SJCRH30 (cell line): ENCODE measurements at regions not wholly inside any gene's neighbourhood (a gene's known extent, or its start where the extent isn't known, plus 50 kb on each side); places are given as distances from the start of the nearest gene placed in this dataset.
"Not testable (repeated sequence)": the region's sequence is repeated elsewhere in the genome, so short reads cannot be mapped to it uniquely, and the experiment has no call there.

Experiments used
- DNase-seq, 2 experiments: peaks; one replicate each; pipeline ENCODE4 v3.0.0-alpha.2; 2015 to 2020
- H3K27ac ChIP-seq: fragments of 250-450 bp; sonication (Bioruptor Pico); 2 replicates; pipeline ENCODE4 v1.5.1; 2020; ENCODE audit warnings: mild to moderate bottlenecking, moderate library complexity
- H3K27me3 ChIP-seq: fragments of 250-450 bp; sonication (Bioruptor Pico); 2 replicates; pipeline ENCODE4 v1.5.1; 2020; ENCODE audit warnings: mild to moderate bottlenecking, moderate library complexity
- H3K36me3 ChIP-seq: fragments of 250-450 bp; sonication (Bioruptor Pico); 2 replicates; pipeline ENCODE4 v1.5.1; 2020; ENCODE audit warnings: mild to moderate bottlenecking, moderate library complexity
- H3K4me1 ChIP-seq: fragments of 250-450 bp; sonication (Bioruptor Pico); 2 replicates; pipeline ENCODE4 v1.5.1; 2020; ENCODE audit warnings: mild to moderate bottlenecking, moderate library complexity
- H3K4me3 ChIP-seq: fragments of 250-450 bp; sonication (Bioruptor Pico); 2 replicates; pipeline ENCODE4 v1.5.1; 2020; ENCODE audit warnings: mild to moderate bottlenecking, moderate library complexity
- H3K9me3 ChIP-seq: fragments of 250-450 bp; sonication (Bioruptor Pico); replicated peaks from 2 replicates; pipeline ENCODE4 v1.5.1; 2020; ENCODE audit warnings: mild to moderate bottlenecking, moderate library complexity

GRCh38 chr12:89154743-89155499 is 197.4 kb downstream of the DUSP6 start:
- Histone ChIP-seq H3K27ac (no peak overlapping the region), H3K36me3 (no peaks in the 10 kb centered on the region), H3K27me3 (no peaks in the 10 kb centered on the region), H3K9me3 (no peaks in the 10 kb centered on the region), H3K4me1 (0 out of 2 replicates have a peak, but pooled peaks cover 7% of the 10 kb centered on the region), H3K4me3 (no peak overlapping the region)
- no peak for DNase-seq

- no peaks in the 10 kb centered on the region for H3K9me3 ChIP-seq
- H3K27ac ChIP-seq = no peak overlapping the region
- H3K4me3 ChIP-seq = no peak overlapping the region
- DNase-seq = no peak
- 0 out of 2 replicates have a peak, but pooled peaks cover 5% of the 10 kb centered on the region for H3K4me1 ChIP-seq
- H3K27me3 ChIP-seq = no peaks in the 10 kb centered on the region
- H3K36me3 ChIP-seq = no peaks in the 10 kb centered on the region
Measured at GRCh38 chr12:89153341-89153740, 199.0 kb downstream of the DUSP6 start.

- Histone ChIP-seq H3K4me3 (no peak overlapping the region), H3K9me3 (no peaks in the 10 kb centered on the region), H3K36me3 (no peaks in the 10 kb centered on the region), H3K4me1 (no peaks in the 10 kb centered on the region), H3K27me3 (no peaks in the 10 kb centered on the region), H3K27ac (no peak overlapping the region)
- no peak for DNase-seq
Measured at GRCh38 chr12:89151536-89151935, 200.8 kb downstream of the DUSP6 start.

GRCh38 chr12:89150789-89151188 is 201.5 kb downstream of the DUSP6 start:
- not testable (repeated sequence) for H3K9me3 ChIP-seq, H3K36me3 ChIP-seq, H3K4me1 ChIP-seq, H3K4me3 ChIP-seq, H3K27me3 ChIP-seq, H3K27ac ChIP-seq, DNase-seq

GRCh38 chr12:89140602-89141238 is 211.6 kb downstream of the DUSP6 start:
- peak in 1 of 2 experiments; percentile 32 for DNase-seq
- no peak overlapping the region for H3K27ac ChIP-seq
- no peaks in the 10 kb centered on the region for H3K9me3 ChIP-seq
- H3K27me3 ChIP-seq = no peaks in the 10 kb centered on the region
- H3K36me3 ChIP-seq = no peaks in the 10 kb centered on the region
- H3K4me3 ChIP-seq = no peak overlapping the region
- H3K4me1 ChIP-seq = peaks cover 14% of the 10 kb centered on the region

GRCh38 chr12:89140141-89140540 is 212.2 kb downstream of the DUSP6 start:
- no peaks in the 10 kb centered on the region for H3K9me3 ChIP-seq
- no peak overlapping the region for H3K27ac ChIP-seq
- DNase-seq = no peak
- H3K4me1 ChIP-seq = peaks cover 14% of the 10 kb centered on the region
- H3K4me3 ChIP-seq = no peak overlapping the region
- H3K27me3 ChIP-seq = no peaks in the 10 kb centered on the region
- H3K36me3 ChIP-seq = no peaks in the 10 kb centered on the region

GRCh38 chr12:89139390-89139789 is 212.9 kb downstream of the DUSP6 start:
- no peak for DNase-seq
- no peak overlapping the region for H3K4me3 ChIP-seq
- H3K36me3 ChIP-seq = no peaks in the 10 kb centered on the region
- H3K9me3 ChIP-seq = no peaks in the 10 kb centered on the region
- peaks cover 14% of the 10 kb centered on the region for H3K4me1 ChIP-seq
- H3K27ac ChIP-seq = no peak overlapping the region
- H3K27me3 ChIP-seq = no peaks in the 10 kb centered on the region

GRCh38 chr12:89138048-89138852 is 214.1 kb downstream of the DUSP6 start:
- no peak overlapping the region for H3K27ac ChIP-seq
- H3K4me1 ChIP-seq = peaks cover 14% of the 10 kb centered on the region
- H3K36me3 ChIP-seq = no peaks in the 10 kb centered on the region
- DNase-seq = no peak
- no peaks in the 10 kb centered on the region for H3K9me3 ChIP-seq
- H3K27me3 ChIP-seq = no peaks in the 10 kb centered on the region
- no peak overlapping the region for H3K4me3 ChIP-seq

GRCh38 chr12:89135976-89136634 is 216.2 kb downstream of the DUSP6 start:
- Histone ChIP-seq H3K4me1 (peaks cover 14% of the 10 kb centered on the region), H3K27me3 (no peaks in the 10 kb centered on the region), H3K4me3 (no peak overlapping the region), H3K27ac (no peak overlapping the region), H3K36me3 (no peaks in the 10 kb centered on the region), H3K9me3 (no peaks in the 10 kb centered on the region; the same call in 1 of the 2 replicates)
- DNase-seq = no peak

- H3K36me3 ChIP-seq = no peaks in the 10 kb centered on the region
- H3K27me3 ChIP-seq = no peaks in the 10 kb centered on the region
- peaks cover 5% of the 10 kb centered on the region for H3K4me1 ChIP-seq
- H3K4me3 ChIP-seq = no peak overlapping the region
- no peak overlapping the region for H3K27ac ChIP-seq
- no peak for DNase-seq
- H3K9me3 ChIP-seq = no peaks in the 10 kb centered on the region; the same call in 1 of the 2 replicates
Measured at GRCh38 chr12:89134213-89134770, 218.0 kb downstream of the DUSP6 start.

- Histone ChIP-seq H3K9me3 (no peaks in the 10 kb centered on the region; the same call in 1 of the 2 replicates), H3K27me3 (no peaks in the 10 kb centered on the region), H3K4me3 (no peak overlapping the region), H3K36me3 (no peaks in the 10 kb centered on the region), H3K27ac (no peak overlapping the region), H3K4me1 (no peaks in the 10 kb centered on the region)
- DNase-seq = no peak
Measured at GRCh38 chr12:89129167-89129870, 223.0 kb downstream of the DUSP6 start.

GRCh38 chr12:89126712-89127111 is 225.6 kb downstream of the DUSP6 start:
- Histone ChIP-seq H3K36me3 (no peaks in the 10 kb centered on the region), H3K4me3 (no peak overlapping the region), H3K27me3 (no peaks in the 10 kb centered on the region), H3K27ac (no peak overlapping the region), H3K4me1 (no peaks in the 10 kb centered on the region), H3K9me3 (no peaks in the 10 kb centered on the region; the same call in 1 of the 2 replicates)
- no peak for DNase-seq

- DNase-seq = no peak
- Histone ChIP-seq H3K4me3 (no peak overlapping the region), H3K4me1 (peaks cover 4% of the 10 kb centered on the region), H3K27me3 (no peaks in the 10 kb centered on the region), H3K36me3 (no peaks in the 10 kb centered on the region), H3K9me3 (no peaks in the 10 kb centered on the region), H3K27ac (no peak overlapping the region)
Measured at GRCh38 chr12:89122852-89123251, 229.4 kb downstream of the DUSP6 start.
